NT2/D1 (cell line): ENCODE measurements at regions not wholly inside any gene's neighbourhood (a gene's known extent, or its start where the extent isn't known, plus 50 kb on each side); places are given as distances from the start of the nearest gene placed in this dataset.

Experiments
- YY1 ChIP-seq: IDR thresholded peaks from 2 replicates; pipeline ENCODE4 v1.6.1; 2011; ENCODE audit not compliant: insufficient read length, insufficient read depth
- ZNF274 ChIP-seq: IDR thresholded peaks from 2 replicates; pipeline ENCODE4 v1.6.1; 2011; ENCODE audit warnings: mild to moderate bottlenecking, low read depth, low read length

DNA sequence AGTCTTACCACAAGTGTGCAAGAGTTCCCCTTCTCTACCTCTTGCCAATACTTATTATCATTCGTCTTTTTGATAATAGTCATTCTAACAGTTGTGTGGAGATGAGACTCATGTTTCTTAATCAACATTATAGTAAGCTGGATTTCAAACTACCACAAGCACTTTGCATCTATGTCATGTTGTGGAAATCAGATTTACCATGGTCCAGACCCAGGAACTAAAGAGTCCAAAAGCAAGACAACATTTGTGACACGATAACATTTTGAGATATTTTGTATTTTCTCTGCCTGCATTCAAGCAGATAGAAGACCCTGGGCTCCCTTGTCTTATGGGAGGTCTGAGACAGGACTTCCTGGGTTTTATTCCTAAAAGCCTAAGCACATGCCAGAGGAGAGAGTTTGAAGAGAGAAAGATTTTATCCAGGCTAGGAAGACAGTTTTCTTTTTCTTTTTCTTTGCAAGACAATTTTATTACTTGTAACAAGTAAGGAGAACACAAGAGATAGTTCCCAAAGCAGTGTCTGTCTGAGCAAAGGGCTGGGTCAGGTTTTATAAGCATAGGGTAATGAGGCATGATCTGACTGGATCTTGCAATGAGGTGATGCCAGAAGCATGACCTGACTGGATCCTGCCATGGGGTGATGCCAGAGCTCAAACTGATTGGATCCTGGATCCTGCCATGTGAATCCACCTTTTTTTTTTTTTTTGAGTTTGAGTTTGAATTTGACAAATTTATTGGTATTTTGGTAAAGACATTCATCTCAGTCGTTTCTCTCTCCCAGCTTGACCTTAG lies 180.5 kb upstream of the HMGA2 start:
- TF ChIP-seq ZNF274 (no peak), YY1 (no peak)
